ENCODE measurements at regions not wholly inside any gene's neighbourhood (a gene's known extent, or its start where the extent isn't known, plus 50 kb on each side); places are given as distances from the start of the nearest gene placed in this dataset.
A peak's percentile ranks its signal among the peaks of the same experiment; 100 is the strongest.

GRCh38 chr10:44235363-44235762 lies 149.5 kb downstream of the CXCL12 start:
- no peak for TF ChIP-seq POLR2A (IDR thresholded peaks at IDR 0.05)
- no peak for TF ChIP-seq POLR2AphosphoS5 (IDR thresholded peaks at IDR 0.05)
- TF ChIP-seq EP300 (IDR thresholded peaks at IDR 0.05): no peak
- TF ChIP-seq, protein P1, sequence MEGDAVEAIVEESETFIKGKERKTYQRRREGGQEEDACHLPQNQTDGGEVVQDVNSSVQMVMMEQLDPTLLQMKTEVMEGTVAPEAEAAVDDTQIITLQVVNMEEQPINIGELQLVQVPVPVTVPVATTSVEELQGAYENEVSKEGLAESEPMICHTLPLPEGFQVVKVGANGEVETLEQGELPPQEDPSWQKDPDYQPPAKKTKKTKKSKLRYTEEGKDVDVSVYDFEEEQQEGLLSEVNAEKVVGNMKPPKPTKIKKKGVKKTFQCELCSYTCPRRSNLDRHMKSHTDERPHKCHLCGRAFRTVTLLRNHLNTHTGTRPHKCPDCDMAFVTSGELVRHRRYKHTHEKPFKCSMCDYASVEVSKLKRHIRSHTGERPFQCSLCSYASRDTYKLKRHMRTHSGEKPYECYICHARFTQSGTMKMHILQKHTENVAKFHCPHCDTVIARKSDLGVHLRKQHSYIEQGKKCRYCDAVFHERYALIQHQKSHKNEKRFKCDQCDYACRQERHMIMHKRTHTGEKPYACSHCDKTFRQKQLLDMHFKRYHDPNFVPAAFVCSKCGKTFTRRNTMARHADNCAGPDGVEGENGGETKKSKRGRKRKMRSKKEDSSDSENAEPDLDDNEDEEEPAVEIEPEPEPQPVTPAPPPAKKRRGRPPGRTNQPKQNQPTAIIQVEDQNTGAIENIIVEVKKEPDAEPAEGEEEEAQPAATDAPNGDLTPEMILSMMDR (IDR thresholded peaks at IDR 0.05): no peak
- H3K27me3 ChIP-seq: no peaks in the 10 kb centered on the region
- ATAC-seq: no peak
- H3K4me3 ChIP-seq: no peak overlapping the region
- WGBS, 2 donors (ENCODE audit: low coverage in 1 of 2): 92% methylated on average over 4 of the region's 5 CpGs; no CpG with 5 or more reads in 1 of the 2 donors
- H3K4me1 ChIP-seq: peaks cover 0 to 7% (median 0%) of the 10 kb centered on the region in 3 donors
- no peak overlapping the region for H3K27ac ChIP-seq
- peaks cover 0 to 9% (median 0%) of the 10 kb centered on the region in 3 donors for H3K9me3 ChIP-seq
- H3K36me3 ChIP-seq: no peaks in the 10 kb centered on the region

DNA sequence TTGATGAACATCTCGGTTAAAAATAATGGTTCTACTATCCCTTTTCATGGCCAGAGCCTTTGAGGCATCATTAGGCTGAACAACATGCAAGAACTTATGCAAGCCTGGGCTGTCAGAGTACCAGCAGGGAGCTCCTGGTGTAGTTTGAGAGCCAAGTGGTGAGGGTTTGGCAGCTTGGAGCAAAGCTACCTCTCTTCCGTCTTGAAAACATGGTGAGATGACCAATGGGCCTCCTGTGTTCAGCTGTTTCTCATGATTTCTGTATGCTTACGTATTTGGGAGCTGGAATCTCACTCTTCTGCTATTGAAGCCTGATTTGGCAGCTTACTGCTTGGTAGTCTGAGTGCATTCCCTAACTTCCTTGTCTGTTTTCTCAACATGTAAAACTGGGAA lies 150.4 kb downstream of the CXCL12 start:
- Histone ChIP-seq H3K36me3 (no peaks in the 10 kb centered on the region), H3K4me3 (no peak overlapping the region), H3K9me3 (peaks cover 0 to 14% (median 0%) of the 10 kb centered on the region in 3 donors), H3K4me1 (peaks cover 0 to 7% (median 0%) of the 10 kb centered on the region in 3 donors), H3K27me3 (no peaks in the 10 kb centered on the region), H3K27ac (no peak overlapping the region)
- ATAC-seq: peak; percentile 48
- WGBS, 2 donors (ENCODE audit: low coverage in 1 of 2): 56 to 81% methylated on average over 3 of the region's 3 CpGs
- TF ChIP-seq POLR2AphosphoS5 (IDR thresholded peaks at IDR 0.05) (no peak), POLR2A (IDR thresholded peaks at IDR 0.05) (no peak), EP300 (IDR thresholded peaks at IDR 0.05) (no peak)
- TF ChIP-seq, protein P1 (IDR thresholded peaks at IDR 0.05): no peak

GRCh38 chr10:44233561-44234482 lies 151.1 kb downstream of the CXCL12 start:
- Histone ChIP-seq H3K4me3 (no peak overlapping the region), H3K27me3 (no peaks in the 10 kb centered on the region), H3K9me3 (peaks cover 0 to 14% (median 0%) of the 10 kb centered on the region in 3 donors), H3K4me1 (peaks cover 0 to 7% (median 0%) of the 10 kb centered on the region in 3 donors), H3K27ac (no peak overlapping the region), H3K36me3 (no peaks in the 10 kb centered on the region)
- WGBS, 2 donors (ENCODE audit: low coverage in 1 of 2): 40 to 70% methylated on average over 2 to 10 of the region's 23 CpGs
- ATAC-seq: no peak
- TF ChIP-seq POLR2AphosphoS5 (IDR thresholded peaks at IDR 0.05): no peak
- TF ChIP-seq, protein P1 (IDR thresholded peaks at IDR 0.05): no peak
- no peak for TF ChIP-seq POLR2A (IDR thresholded peaks at IDR 0.05)
- TF ChIP-seq EP300 (IDR thresholded peaks at IDR 0.05): no peak

GRCh38 chr10:44217274-44217820 lies 167.6 kb downstream of the CXCL12 start:
- no peak for ATAC-seq
- TF ChIP-seq, protein P1 (IDR thresholded peaks at IDR 0.05): no peak
- TF ChIP-seq POLR2A (IDR thresholded peaks at IDR 0.05) (no peak), POLR2AphosphoS5 (IDR thresholded peaks at IDR 0.05) (no peak), EP300 (IDR thresholded peaks at IDR 0.05) (no peak)
- H3K4me1 ChIP-seq: no peaks in the 10 kb centered on the region
- no peak overlapping the region for H3K27ac ChIP-seq
- H3K9me3 ChIP-seq: no peaks in the 10 kb centered on the region
- H3K4me3 ChIP-seq: no peak overlapping the region
- H3K27me3 ChIP-seq: no peaks in the 10 kb centered on the region
- 27% methylated on average over 2 of the region's 3 CpGs; no CpG with 5 or more reads in 1 of the 2 donors for WGBS, 2 donors (ENCODE audit: low coverage in 1 of 2)
- no peaks in the 10 kb centered on the region for H3K36me3 ChIP-seq

Data from gastroesophageal sphincter (tissue), 4 donors.